H9 (cell line): ENCODE measurements at regions not wholly inside any gene's neighbourhood (a gene's known extent, or its start where the extent isn't known, plus 50 kb on each side); places are given as distances from the start of the nearest gene placed in this dataset.

Experiments used
- DNase-seq: peaks from one replicate; pipeline ENCODE4 v3.0.0-alpha.2; 2017
- H2AFZ ChIP-seq: one replicate; pipeline ENCODE4 v1.6.1; 2013; ENCODE audit warnings: mild to moderate bottlenecking, low read length, control low read depth, moderate library complexity
- H2AK5ac ChIP-seq: 2 replicates; pipeline ENCODE4 v1.6.1; 2013; ENCODE audit warnings: low read length, control low read depth, mixed read lengths; ENCODE audit not compliant: insufficient read length
- H2BK120ac ChIP-seq: one replicate; pipeline ENCODE4 v1.6.1; 2013; ENCODE audit warnings: low read depth, mild to moderate bottlenecking, low read length, control low read depth, inconsistent platforms; ENCODE audit not compliant: poor library complexity, severe bottlenecking
- H2BK12ac ChIP-seq: 2 replicates; pipeline ENCODE4 v1.6.1; 2013; ENCODE audit warnings: low read length, control low read depth, mixed read lengths, low read depth; ENCODE audit not compliant: insufficient read length
- H2BK15ac ChIP-seq: 2 replicates; pipeline ENCODE4 v1.6.1; 2013; ENCODE audit warnings: low read depth, low read length, control low read depth
- H2BK20ac ChIP-seq: one replicate; pipeline ENCODE4 v1.6.1; 2013; ENCODE audit warnings: low read depth, mild to moderate bottlenecking, low read length, control low read depth, inconsistent platforms; ENCODE audit not compliant: poor library complexity, severe bottlenecking
- H2BK5ac ChIP-seq: 2 replicates; pipeline ENCODE4 v1.6.1; 2013; ENCODE audit warnings: low read length, control low read depth, mixed read lengths; ENCODE audit not compliant: insufficient read length
- H3K14ac ChIP-seq: 2 replicates; pipeline ENCODE4 v1.6.1; 2013; ENCODE audit warnings: low read length, control low read depth; ENCODE audit not compliant: insufficient read depth
- H3K18ac ChIP-seq: 2 replicates; pipeline ENCODE4 v1.6.1; 2013; ENCODE audit warnings: low read depth, mild to moderate bottlenecking, mixed read lengths, low read length, control low read depth; ENCODE audit not compliant: insufficient read length
- H3K23ac ChIP-seq: 2 replicates; pipeline ENCODE4 v1.6.1; 2013; ENCODE audit warnings: low read length, control low read depth, mixed read lengths, low read depth; ENCODE audit not compliant: insufficient read length
- H3K23me2 ChIP-seq: 2 replicates; pipeline ENCODE4 v1.6.1; 2013; ENCODE audit warnings: low read depth, mild to moderate bottlenecking, mixed read lengths, low read length, control low read depth; ENCODE audit not compliant: insufficient read length, poor library complexity, severe bottlenecking
- H3K27ac ChIP-seq: 2 replicates; pipeline ENCODE4 v1.5.1; 2013; ENCODE audit warnings: low read length, control low read depth, mixed read lengths, low read depth; ENCODE audit not compliant: insufficient read length
- H3K27me3 ChIP-seq: 2 replicates; pipeline ENCODE4 v1.6.1; 2013; ENCODE audit warnings: low read length, control low read depth, inconsistent platforms; ENCODE audit not compliant: insufficient read depth
- H3K4ac ChIP-seq: 2 replicates; pipeline ENCODE4 v1.6.1; 2013; ENCODE audit warnings: low read depth, mild to moderate bottlenecking, control low read depth, inconsistent platforms, low read length, moderate library complexity
- H3K4me1 ChIP-seq: 2 replicates; pipeline ENCODE4 v1.6.1; 2013; ENCODE audit warnings: low read length, control low read depth, inconsistent platforms; ENCODE audit not compliant: insufficient read depth
- H3K4me2 ChIP-seq: 2 replicates; pipeline ENCODE4 v1.6.1; 2013; ENCODE audit warnings: low read length, control low read depth, mixed read lengths; ENCODE audit not compliant: insufficient read length, insufficient read depth
- H3K56ac ChIP-seq: 2 replicates; pipeline ENCODE4 v1.6.1; 2013; ENCODE audit warnings: low read depth, mild to moderate bottlenecking, mixed read lengths, low read length, control low read depth; ENCODE audit not compliant: insufficient read length
- H3K79me1 ChIP-seq: 2 replicates; pipeline ENCODE4 v1.6.1; 2013; ENCODE audit warnings: low read depth, mild to moderate bottlenecking, moderate library complexity, low read length, control low read depth, inconsistent platforms; ENCODE audit not compliant: insufficient read depth, poor library complexity, severe bottlenecking
- H3K79me2 ChIP-seq: 2 replicates; pipeline ENCODE4 v1.6.1; 2013; ENCODE audit warnings: low read length, control low read depth, inconsistent platforms; ENCODE audit not compliant: insufficient read depth
- H3K9ac ChIP-seq: 2 replicates; pipeline ENCODE4 v1.6.1; 2013; ENCODE audit warnings: low read length, control low read depth, mixed read lengths; ENCODE audit not compliant: insufficient read length; ENCODE audit errors: extremely low read depth
- H3K9me3 ChIP-seq: one replicate; pipeline ENCODE4 v1.6.1; 2013; ENCODE audit warnings: low read depth, low read length, inconsistent platforms; ENCODE audit not compliant: control insufficient read depth
- H3T11ph ChIP-seq: one replicate; pipeline ENCODE4 v1.6.1; 2013; ENCODE audit warnings: mild to moderate bottlenecking, low read length, control low read depth, inconsistent platforms
- H4K20me1 ChIP-seq: one replicate; pipeline ENCODE4 v1.6.1; 2013; ENCODE audit not compliant: control insufficient read depth, insufficient read length, insufficient read depth
- H4K5ac ChIP-seq: 2 replicates; pipeline ENCODE4 v1.6.1; 2013; ENCODE audit warnings: low read depth, mild to moderate bottlenecking, mixed read lengths, low read length, control low read depth; ENCODE audit not compliant: insufficient read length
- H4K8ac ChIP-seq: replicated peaks from 2 replicates; pipeline ENCODE4 v1.6.1; 2013; ENCODE audit warnings: low read length, control low read depth, mixed read lengths, low read depth; ENCODE audit not compliant: insufficient read length
- H4K91ac ChIP-seq: 2 replicates; pipeline ENCODE4 v1.6.1; 2013; ENCODE audit warnings: low read depth, mild to moderate bottlenecking, moderate library complexity, mixed read lengths, low read length, control low read depth; ENCODE audit not compliant: insufficient read length
- H3K27ac Mint-ChIP-seq, 3 experiments: 2 replicates in 2 of 3; 3 replicates in 1 of 3; pipeline ENCODE4 v1.8.0; 2020 to 2021; ENCODE audit warnings: mixed read lengths in 3 of 3, mild to moderate bottlenecking in 1 of 3, moderate library complexity in 1 of 3
- H3K27me3 Mint-ChIP-seq: 2 replicates; pipeline ENCODE4 v1.8.0; 2021; ENCODE audit warnings: low read depth, mild to moderate bottlenecking, moderate library complexity, mixed read lengths
- H3K36me3 Mint-ChIP-seq, 3 experiments: 2 replicates in 2 of 3; 3 replicates in 1 of 3; pipeline ENCODE4 v1.8.0; 2020 to 2021; ENCODE audit warnings: low read depth in 3 of 3, mixed read lengths in 3 of 3; ENCODE audit not compliant: insufficient read depth in 1 of 3
- H3K4me1 Mint-ChIP-seq, 2 experiments: 2 replicates each; pipeline ENCODE4 v1.8.0; 2020; ENCODE audit warnings: mixed read lengths in 2 of 2
- H3K4me3 Mint-ChIP-seq, 2 experiments: 2 replicates in 1 of 2; 3 replicates in 1 of 2; pipeline ENCODE4 v1.8.0; 2020 to 2021; ENCODE audit warnings: mild to moderate bottlenecking in 2 of 2, mixed read lengths in 2 of 2, moderate library complexity in 1 of 2
- H3K9me3 Mint-ChIP-seq, 2 experiments: 2 replicates in 1 of 2; 3 replicates in 1 of 2; pipeline ENCODE4 v1.8.0; 2020; ENCODE audit warnings: mild to moderate bottlenecking in 2 of 2, mixed read lengths in 2 of 2, moderate library complexity in 1 of 2
- WGBS: extraction: QIAGEN DNeasy Blood & Tissue Kit; methylation state at CpG from one replicate; pipeline ENCODE4 v1.1.7; 2013; ENCODE audit warnings: missing lambda C conversion rate, low lambda C conversion rate, mixed read lengths; ENCODE audit not compliant: insufficient read length; ENCODE audit errors: extremely low coverage; 5-methylcytosine and 5-hydroxymethylcytosine counted together
- TF ChIP-seq, protein P1 (sequence below): fragments of 200-600 bp; sonication (generic); conservative IDR thresholded peaks from 3 replicates; pipeline ENCODE4 v1.8.0; 2021; ENCODE audit warnings: antibody characterized with exemption, mild to moderate bottlenecking

DNA sequence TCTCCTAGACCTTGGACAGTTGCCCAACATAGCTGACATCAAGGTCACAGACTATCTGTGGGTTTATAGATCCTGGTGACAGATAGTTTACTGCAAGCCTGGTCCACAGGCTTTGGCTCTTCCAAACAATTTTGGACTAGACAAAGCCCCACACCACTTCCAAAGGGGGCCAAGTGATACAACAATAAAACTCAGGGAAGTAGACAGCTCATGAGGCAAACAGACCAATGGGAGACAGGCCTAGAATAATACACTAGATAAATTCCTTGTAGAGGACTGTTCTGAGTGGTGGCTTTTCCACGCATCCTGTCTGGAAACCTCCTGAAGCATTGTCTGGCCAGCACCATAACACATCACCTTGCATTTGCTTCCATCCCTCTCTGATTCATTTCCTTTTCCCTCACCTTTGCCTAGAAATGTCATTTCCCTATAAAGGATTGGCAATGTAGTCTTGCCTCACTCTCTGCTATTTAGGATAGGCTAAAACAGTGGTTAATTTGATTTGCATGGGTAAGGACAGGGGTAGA, 284.2 kb downstream of the POU4F1 start:
- H3T11ph ChIP-seq = no peak overlapping the region
- no peak overlapping the region for H3K14ac ChIP-seq
- no peaks in the 10 kb centered on the region for H3K23me2 ChIP-seq
- H3K9ac ChIP-seq = no peak overlapping the region
- H2BK20ac ChIP-seq = no peak overlapping the region
- Mint-ChIP-seq H3K9me3 (no peaks in the 10 kb centered on the region), H3K27ac (no peak overlapping the region), H3K4me3 (no peak overlapping the region), H3K4me1 (0 out of 4 replicates have a peak, but pooled peaks cover 0 to 4% of the 10 kb centered on the region in 2 experiments), H3K36me3 (no peaks in the 10 kb centered on the region), H3K27me3 (no peaks in the 10 kb centered on the region)
- H3K27ac ChIP-seq = no peak overlapping the region
- H4K20me1 ChIP-seq = no peaks in the 10 kb centered on the region
- TF ChIP-seq, protein P1, sequence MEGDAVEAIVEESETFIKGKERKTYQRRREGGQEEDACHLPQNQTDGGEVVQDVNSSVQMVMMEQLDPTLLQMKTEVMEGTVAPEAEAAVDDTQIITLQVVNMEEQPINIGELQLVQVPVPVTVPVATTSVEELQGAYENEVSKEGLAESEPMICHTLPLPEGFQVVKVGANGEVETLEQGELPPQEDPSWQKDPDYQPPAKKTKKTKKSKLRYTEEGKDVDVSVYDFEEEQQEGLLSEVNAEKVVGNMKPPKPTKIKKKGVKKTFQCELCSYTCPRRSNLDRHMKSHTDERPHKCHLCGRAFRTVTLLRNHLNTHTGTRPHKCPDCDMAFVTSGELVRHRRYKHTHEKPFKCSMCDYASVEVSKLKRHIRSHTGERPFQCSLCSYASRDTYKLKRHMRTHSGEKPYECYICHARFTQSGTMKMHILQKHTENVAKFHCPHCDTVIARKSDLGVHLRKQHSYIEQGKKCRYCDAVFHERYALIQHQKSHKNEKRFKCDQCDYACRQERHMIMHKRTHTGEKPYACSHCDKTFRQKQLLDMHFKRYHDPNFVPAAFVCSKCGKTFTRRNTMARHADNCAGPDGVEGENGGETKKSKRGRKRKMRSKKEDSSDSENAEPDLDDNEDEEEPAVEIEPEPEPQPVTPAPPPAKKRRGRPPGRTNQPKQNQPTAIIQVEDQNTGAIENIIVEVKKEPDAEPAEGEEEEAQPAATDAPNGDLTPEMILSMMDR = no peak
- no peak overlapping the region for H2AK5ac ChIP-seq
- no peak overlapping the region for H2AFZ ChIP-seq
- no peak overlapping the region for H2BK15ac ChIP-seq
- H2BK12ac ChIP-seq = no peak overlapping the region
- H4K5ac ChIP-seq = no peak overlapping the region
- no peak overlapping the region for H3K56ac ChIP-seq
- H3K79me2 ChIP-seq = no peaks in the 10 kb centered on the region
- DNase-seq = no peak
- H3K79me1 ChIP-seq = no peaks in the 10 kb centered on the region
- H3K18ac ChIP-seq = no peak overlapping the region
- H4K91ac ChIP-seq = no peak overlapping the region
- H3K4ac ChIP-seq = no peak overlapping the region
- no peak overlapping the region for H2BK120ac ChIP-seq
- H3K23ac ChIP-seq = no peak overlapping the region
- no peaks in the 10 kb centered on the region for H3K4me1 ChIP-seq
- no peaks in the 10 kb centered on the region for H3K27me3 ChIP-seq
- H2BK5ac ChIP-seq = no peak overlapping the region
- no CpG with 5 or more reads among the region's 1 CpG for WGBS
- H3K9me3 ChIP-seq = no peaks in the 10 kb centered on the region
- H3K4me2 ChIP-seq = no peak overlapping the region
- no peak overlapping the region for H4K8ac ChIP-seq
